ENCODE measurements at regions not wholly inside any gene's neighbourhood (a gene's known extent, or its start where the extent isn't known, plus 50 kb on each side); places are given as distances from the start of the nearest gene placed in this dataset.

GRCh38 chr4:106868381-106869035, 167.6 kb downstream of the DKK2 start:
- TF ChIP-seq POLR2AphosphoS5 (IDR thresholded peaks at IDR 0.05; ENCODE audit: borderline replicate concordance, low read depth, low read length), result peak; percentile 41; the same call in 1 of the 2 replicates
- TF ChIP-seq EZH2 (IDR thresholded peaks at IDR 0.05), result no peak
- TF ChIP-seq FOXP2 (optimal IDR thresholded peaks at IDR 0.05; ENCODE audit: control extremely low read depth, extremely low read length, insufficient read depth), result no peak

All from SK-N-MC (cell line).